B cell (primary cell): ENCODE measurements at regions not wholly inside any gene's neighbourhood (a gene's known extent, or its start where the extent isn't known, plus 50 kb on each side); places are given as distances from the start of the nearest gene placed in this dataset.

Experiments
- ATAC-seq: fragments of 200-7000 bp; cut with Tn5 transposase; one replicate; pipeline ENCODE4 v1.10.0; 2021; ENCODE audit warnings: low read depth, mild to moderate bottlenecking, moderate number of reproducible peaks, moderate library complexity
- CTCF ChIA-PET: fragments of 350-600 bp; sonication (Branson Sonifier 250); formaldehyde crosslinking; loops from one replicate; lab custom pipeline; 2021; ENCODE audit warnings: antibody characterized with exemption, inconsistent platforms; lab: Charles Lee
- POLR2A ChIA-PET: fragments of 350-600 bp; sonication (Branson Sonifier 250); formaldehyde crosslinking; loops from one replicate; lab custom pipeline; 2021; ENCODE audit warnings: antibody characterized with exemption; lab: Charles Lee
- DNase-seq: peaks from one replicate; pipeline ENCODE4 v3.0.0; 2013
- H2AFZ ChIP-seq: 2 replicates; pipeline ENCODE4 v1.6.1; 2012; ENCODE audit warnings: mild to moderate bottlenecking, low read depth, low read length; ENCODE audit not compliant: insufficient read depth, poor library complexity, severe bottlenecking
- H3K27ac ChIP-seq, 2 donors: 1 replicate in 1 of 2; 2 replicates in 1 of 2; pipeline ENCODE4 v1.5.1; 2012 to 2013; ENCODE audit warnings: low read length in 2 of 2, mild to moderate bottlenecking in 2 of 2, moderate library complexity in 1 of 2
- H3K27me3 ChIP-seq, 4 experiments: fragments of 200-600 bp in 1 of 4; sonication (generic) in 1 of 4; replicated peaks in 1 of 4; 1 replicate in 2 of 4; 2 replicates in 2 of 4; pipeline versions ENCODE4 v1.6.1 to v1.7.0; 2013 to 2016; ENCODE audit warnings: low read length in 3 of 4, mild to moderate bottlenecking in 2 of 4, mixed read lengths in 1 of 4, moderate library complexity in 1 of 4; ENCODE audit not compliant: insufficient read depth in 4 of 4, control insufficient read depth in 3 of 4; ENCODE audit errors: control extremely low read depth in 1 of 4
- H3K36me3 ChIP-seq, 2 experiments: replicated peaks in 1 of 2; 1 replicate in 1 of 2; 2 replicates in 1 of 2; pipeline versions ENCODE4 v1.6.1 to v1.7.1; 2013; ENCODE audit warnings: low read length in 1 of 2; ENCODE audit not compliant: insufficient read depth in 2 of 2, control insufficient read depth in 1 of 2; ENCODE audit errors: control extremely low read depth in 1 of 2, extremely low read depth in 1 of 2
- H3K4me1 ChIP-seq, 2 donors: fragments of 200-600 bp in 1 of 2; sonication (generic) in 1 of 2; 1 replicate in 1 of 2; 2 replicates in 1 of 2; pipeline versions ENCODE4 v1.5.1 to v1.6.1; 2013 to 2017; ENCODE audit warnings: low read length in 2 of 2; ENCODE audit not compliant: control insufficient read depth in 2 of 2, insufficient read depth in 2 of 2
- H3K4me2 ChIP-seq: replicated peaks from 2 replicates; pipeline ENCODE3; 2012; ENCODE audit warnings: mild to moderate bottlenecking, low read depth, low read length; ENCODE audit not compliant: poor library complexity, severe bottlenecking
- H3K4me3 ChIP-seq, 5 experiments: fragments of 200-600 bp in 1 of 5; sonication (generic) in 1 of 5; 1 replicate in 3 of 5; 2 replicates in 2 of 5; pipeline versions ENCODE4 v1.5.1 to v1.7.0; 2011 to 2016; ENCODE audit warnings: low read length in 4 of 5, mild to moderate bottlenecking in 4 of 5, low read depth in 2 of 5, control low read depth in 1 of 5, moderate library complexity in 1 of 5; ENCODE audit not compliant: insufficient read depth in 1 of 5; ENCODE audit errors: control extremely low read depth in 1 of 5, extremely low read depth in 1 of 5
- H3K79me2 ChIP-seq: fragments of 200-600 bp; sonication (generic); one replicate; pipeline ENCODE4 v1.6.0; 2016; ENCODE audit warnings: low read length; ENCODE audit not compliant: control insufficient read depth, insufficient read depth
- H3K9ac ChIP-seq: fragments of 200-600 bp; sonication (generic); 2 replicates; pipeline ENCODE4 v1.6.1; 2017; ENCODE audit warnings: mild to moderate bottlenecking, low read length, moderate library complexity
- H3K9me3 ChIP-seq, 3 donors: one replicate each; pipeline versions ENCODE4 v1.6.1 to v1.7.1; 2013; ENCODE audit warnings: low read length in 2 of 3; ENCODE audit not compliant: control insufficient read depth in 2 of 3, insufficient read depth in 1 of 3; ENCODE audit errors: control extremely low read depth in 1 of 3
- H4K20me1 ChIP-seq: 2 replicates; pipeline ENCODE4 v1.6.0; 2012; ENCODE audit warnings: mild to moderate bottlenecking, low read length; ENCODE audit not compliant: insufficient read depth, control insufficient read depth, poor library complexity, severe bottlenecking
- H3K27ac Mint-ChIP-seq: one replicate; pipeline ENCODE4 v1.8.0; 2021; ENCODE audit warnings: mixed read lengths
- H3K27me3 Mint-ChIP-seq: one replicate; pipeline ENCODE4 v1.8.0; 2021; ENCODE audit warnings: mixed read lengths
- H3K4me1 Mint-ChIP-seq: one replicate; pipeline ENCODE4 v1.8.0; 2021; ENCODE audit warnings: mixed read lengths
- H3K4me3 Mint-ChIP-seq: one replicate; pipeline ENCODE4 v1.8.0; 2021; ENCODE audit warnings: mixed read lengths
- H3K9me3 Mint-ChIP-seq: one replicate; pipeline ENCODE4 v1.8.0; 2022; ENCODE audit warnings: mixed read lengths; ENCODE audit not compliant: insufficient read depth
- CTCF ChIP-seq: fragments of 200-600 bp; IDR thresholded peaks from one replicate; pipeline ENCODE4 v1.8.0; 2022; ENCODE audit warnings: antibody characterized with exemption, mild to moderate bottlenecking
- EZH2 ChIP-seq: IDR thresholded peaks from 2 replicates; pipeline ENCODE4 v1.6.1; 2012; ENCODE audit warnings: borderline replicate concordance, low read depth, mild to moderate bottlenecking, moderate library complexity, low read length; ENCODE audit not compliant: insufficient read depth, poor library complexity, severe bottlenecking
- WGBS: methylation state at CpG from one replicate; pipeline ENCODE4 v1.1.5; 2013; ENCODE audit warnings: missing lambda C conversion rate; ENCODE audit not compliant: insufficient coverage; 5-methylcytosine and 5-hydroxymethylcytosine counted together
- intact Hi-C: fragments of 100-400 bp; cut with micrococcal nuclease; formaldehyde crosslinking; loops from one replicate; pipeline ENCODE4 v1.10.0; 2022

- 100% methylated on average over 1 of the region's 4 CpGs for WGBS
- Mint-ChIP-seq H3K27me3 (peaks cover 60% of the 10 kb centered on the region), H3K4me3 (no peak overlapping the region), H3K27ac (no peak overlapping the region), H3K4me1 (peaks cover 7% of the 10 kb centered on the region), H3K9me3 (no peaks in the 10 kb centered on the region)
- POLR2A ChIA-PET, result no interaction called here
- ATAC-seq (no peak), DNase-seq (no peak)
- intact Hi-C loops, result no loop called here
- Histone ChIP-seq H3K27me3 (peaks cover 0 to 13% (median 7%) of the 10 kb centered on the region in 4 experiments), H3K4me3 (no peak overlapping the region), H2AFZ (no peak overlapping the region), H3K4me2 (no peak overlapping the region), H4K20me1 (no peaks in the 10 kb centered on the region), H3K9me3 (peaks cover 0 to 6% (median 0%) of the 10 kb centered on the region in 3 donors), H3K4me1 (no peaks in the 10 kb centered on the region), H3K27ac (no peak overlapping the region), H3K79me2 (no peaks in the 10 kb centered on the region), H3K9ac (no peak overlapping the region), H3K36me3 (no peaks in the 10 kb centered on the region)
- TF ChIP-seq CTCF (no peak), EZH2 (no peak)
- CTCF ChIA-PET, result no interaction called here
Observed at GRCh38 chr16:79318143-79318899, 282.2 kb downstream of the MAF start.

- no peak for TF ChIP-seq EZH2
- TF ChIP-seq CTCF, result no peak
Observed at GRCh38 chr16:79317521-79317920, 283.0 kb downstream of the MAF start.

More at GRCh38 chr16:79317521-79317920, 283.0 kb downstream of the MAF start:
- Mint-ChIP-seq H3K27ac (no peak overlapping the region), H3K4me3 (no peak overlapping the region), H3K9me3 (no peaks in the 10 kb centered on the region), H3K4me1 (peaks cover 7% of the 10 kb centered on the region), H3K27me3 (peaks cover 60% of the 10 kb centered on the region)
- WGBS, result 86% methylated on average over 2 of the region's 2 CpGs
- no peak overlapping the region for H3K4me3 ChIP-seq
- no peak overlapping the region for H3K4me2 ChIP-seq
- intact Hi-C loops, result no loop called here
- H3K4me1 ChIP-seq, result no peaks in the 10 kb centered on the region
- H3K27me3 ChIP-seq, result peaks cover 0 to 13% (median 7%) of the 10 kb centered on the region in 4 experiments
- H3K9ac ChIP-seq, result no peak overlapping the region
- H2AFZ ChIP-seq, result no peak overlapping the region
- DNase-seq (no peak), ATAC-seq (no peak)
- no peak overlapping the region for H3K27ac ChIP-seq
- no peaks in the 10 kb centered on the region for H3K79me2 ChIP-seq
- peaks cover 0 to 6% (median 0%) of the 10 kb centered on the region in 3 donors for H3K9me3 ChIP-seq
- ChIA-PET CTCF (no interaction called here), POLR2A (no interaction called here)
- H3K36me3 ChIP-seq, result no peaks in the 10 kb centered on the region
- H4K20me1 ChIP-seq, result no peaks in the 10 kb centered on the region
